Astrocyte (in vitro differentiated cells and primary cell): ENCODE measurements at regions not wholly inside any gene's neighbourhood (a gene's known extent, or its start where the extent isn't known, plus 50 kb on each side); places are given as distances from the start of the nearest gene placed in this dataset.

Experiments used
- DNase-seq: peaks from one replicate; pipeline ENCODE4 v3.0.0-alpha.2; 2010; ENCODE audit warnings: low read depth
- FAIRE-seq: peaks from 2 replicates; lab custom pipeline; 2011; peaks lifted over from hg19 to GRCh38; lab: Jason Lieb, UNC
- H2AFZ ChIP-seq: 2 replicates; pipeline ENCODE4 v1.6.0; 2012; ENCODE audit warnings: low read depth, low read length, inconsistent platforms
- H3K27ac ChIP-seq: 2 replicates; pipeline ENCODE4 v1.5.1; 2011; ENCODE audit warnings: low read depth, low read length, inconsistent platforms
- H3K27me3 ChIP-seq: 2 replicates; pipeline ENCODE4 v1.6.0; 2011; ENCODE audit warnings: low read length, inconsistent platforms; ENCODE audit not compliant: insufficient read depth
- H3K36me3 ChIP-seq: 2 replicates; pipeline ENCODE4 v1.5.1; 2011; ENCODE audit warnings: low read length, inconsistent platforms; ENCODE audit not compliant: insufficient read depth
- H3K4me1 ChIP-seq: 2 replicates; pipeline ENCODE4 v1.5.1; 2011; ENCODE audit warnings: low read length, inconsistent platforms; ENCODE audit not compliant: insufficient read depth
- H3K4me2 ChIP-seq: 2 replicates; pipeline ENCODE4 v1.6.0; 2012; ENCODE audit warnings: low read length, inconsistent platforms
- H3K4me3 ChIP-seq: 2 replicates; pipeline ENCODE4 v1.5.1; 2011; ENCODE audit warnings: low read depth, mild to moderate bottlenecking, low read length, inconsistent platforms; ENCODE audit not compliant: insufficient read depth
- H3K79me2 ChIP-seq: 2 replicates; pipeline ENCODE4 v1.6.0; 2012; ENCODE audit warnings: mild to moderate bottlenecking, low read length, inconsistent platforms; ENCODE audit not compliant: insufficient read depth
- H3K9ac ChIP-seq: 2 replicates; pipeline ENCODE4 v1.6.0; 2012; ENCODE audit warnings: mild to moderate bottlenecking, low read length, inconsistent platforms
- H3K9me3 ChIP-seq: 2 replicates; pipeline ENCODE4 v1.5.1; 2012; ENCODE audit warnings: low read depth, mild to moderate bottlenecking, low read length, inconsistent platforms; ENCODE audit not compliant: insufficient read depth
- H4K20me1 ChIP-seq: 2 replicates; pipeline ENCODE4 v1.6.0; 2012; ENCODE audit warnings: low read length, inconsistent platforms; ENCODE audit not compliant: insufficient read depth
- H3K27ac Mint-ChIP-seq: one replicate; pipeline ENCODE4 v1.8.0; 2021; ENCODE audit warnings: mild to moderate bottlenecking, mixed read lengths; ENCODE audit not compliant: unreplicated experiment
- H3K27me3 Mint-ChIP-seq: one replicate; pipeline ENCODE4 v1.8.0; 2021; ENCODE audit warnings: low read depth, mixed read lengths; ENCODE audit not compliant: unreplicated experiment
- H3K36me3 Mint-ChIP-seq: one replicate; pipeline ENCODE4 v1.8.0; 2021; ENCODE audit warnings: low read depth, mixed read lengths; ENCODE audit not compliant: unreplicated experiment
- H3K4me1 Mint-ChIP-seq: one replicate; pipeline ENCODE4 v1.8.0; 2021; ENCODE audit warnings: low read depth, mixed read lengths; ENCODE audit not compliant: unreplicated experiment
- H3K4me3 Mint-ChIP-seq: one replicate; pipeline ENCODE4 v1.8.0; 2021; ENCODE audit warnings: mild to moderate bottlenecking, moderate library complexity, mixed read lengths; ENCODE audit not compliant: unreplicated experiment
- H3K9me3 Mint-ChIP-seq: one replicate; pipeline ENCODE4 v1.8.0; 2021; ENCODE audit warnings: mild to moderate bottlenecking, mixed read lengths; ENCODE audit not compliant: unreplicated experiment
- CTCF ChIP-seq: IDR thresholded peaks from 2 replicates; pipeline ENCODE4 v1.5.1; 2011; ENCODE audit warnings: low read depth, mild to moderate bottlenecking, inconsistent platforms, low read length, moderate library complexity; ENCODE audit not compliant: insufficient read depth
- EZH2 ChIP-seq: IDR thresholded peaks from 2 replicates; pipeline ENCODE4 v1.6.1; 2012; ENCODE audit warnings: mild to moderate bottlenecking, low read length, inconsistent platforms; ENCODE audit not compliant: insufficient read depth

GRCh38 chr18:66682855-66683322 lies 79.0 kb upstream of the CDH19 start:
- Mint-ChIP-seq H3K36me3 (peaks cover 1% of the 10 kb centered on the region), H3K27ac (no peak overlapping the region), H3K4me1 (peaks cover 3% of the 10 kb centered on the region), H3K27me3 (no peaks in the 10 kb centered on the region), H3K9me3 (no peaks in the 10 kb centered on the region), H3K4me3 (no peak overlapping the region)
- Histone ChIP-seq H3K9ac (no peak overlapping the region), H3K4me3 (no peak overlapping the region), H4K20me1 (no peaks in the 10 kb centered on the region), H3K79me2 (no peaks in the 10 kb centered on the region), H3K4me2 (peak overlapping the region; percentile 64), H3K27ac (no peak overlapping the region), H3K27me3 (no peaks in the 10 kb centered on the region), H3K9me3 (peaks cover 4% of the 10 kb centered on the region), H2AFZ (peak overlapping the region; percentile 58), H3K36me3 (no peaks in the 10 kb centered on the region), H3K4me1 (no peaks in the 10 kb centered on the region)
- DNase-seq (peak; percentile 10), FAIRE-seq (no peak)
- TF ChIP-seq EZH2: no peak
- no peak for TF ChIP-seq CTCF

GRCh38 chr18:66676699-66677098 lies 72.8 kb upstream of the CDH19 start:
- Histone ChIP-seq H3K4me1 (no peaks in the 10 kb centered on the region), H3K4me3 (no peak overlapping the region), H3K36me3 (no peaks in the 10 kb centered on the region), H3K79me2 (no peaks in the 10 kb centered on the region), H4K20me1 (no peaks in the 10 kb centered on the region), H3K9ac (no peak overlapping the region), H3K27me3 (no peaks in the 10 kb centered on the region), H2AFZ (no peak overlapping the region), H3K4me2 (no peak overlapping the region), H3K27ac (no peak overlapping the region), H3K9me3 (no peaks in the 10 kb centered on the region)
- FAIRE-seq: no peak
- no peak for DNase-seq
- no peaks in the 10 kb centered on the region for H3K9me3 Mint-ChIP-seq
- H3K27ac Mint-ChIP-seq: no peak overlapping the region
- no peaks in the 10 kb centered on the region for H3K36me3 Mint-ChIP-seq
- H3K4me3 Mint-ChIP-seq: no peak overlapping the region
- no peaks in the 10 kb centered on the region for H3K4me1 Mint-ChIP-seq
- TF ChIP-seq CTCF (no peak), EZH2 (no peak)
- H3K27me3 Mint-ChIP-seq: no peaks in the 10 kb centered on the region

GRCh38 chr18:66674286-66674685 lies 70.4 kb upstream of the CDH19 start:
- no peak overlapping the region for H2AFZ ChIP-seq
- H3K27me3 ChIP-seq: no peaks in the 10 kb centered on the region
- Mint-ChIP-seq H3K4me3 (no peak overlapping the region), H3K27me3 (no peaks in the 10 kb centered on the region), H3K36me3 (no peaks in the 10 kb centered on the region), H3K27ac (no peak overlapping the region), H3K9me3 (no peaks in the 10 kb centered on the region), H3K4me1 (no peaks in the 10 kb centered on the region)
- TF ChIP-seq EZH2 (no peak), CTCF (no peak)
- no peaks in the 10 kb centered on the region for H3K36me3 ChIP-seq
- H3K79me2 ChIP-seq: no peaks in the 10 kb centered on the region
- H3K27ac ChIP-seq: no peak overlapping the region
- no peak for DNase-seq
- H3K9ac ChIP-seq: no peak overlapping the region
- H4K20me1 ChIP-seq: no peaks in the 10 kb centered on the region
- no peaks in the 10 kb centered on the region for H3K9me3 ChIP-seq
- H3K4me1 ChIP-seq: no peaks in the 10 kb centered on the region
- FAIRE-seq: no peak
- no peak overlapping the region for H3K4me2 ChIP-seq
- H3K4me3 ChIP-seq: no peak overlapping the region
